ENCODE measurements at regions not wholly inside any gene's neighbourhood (a gene's known extent, or its start where the extent isn't known, plus 50 kb on each side); places are given as distances from the start of the nearest gene placed in this dataset.
A peak's percentile ranks its signal among the peaks of the same experiment; 100 is the strongest.
"Not testable (repeated sequence)": the region's sequence is repeated elsewhere in the genome, so short reads cannot be mapped to it uniquely, and the experiment has no call there.

DNA sequence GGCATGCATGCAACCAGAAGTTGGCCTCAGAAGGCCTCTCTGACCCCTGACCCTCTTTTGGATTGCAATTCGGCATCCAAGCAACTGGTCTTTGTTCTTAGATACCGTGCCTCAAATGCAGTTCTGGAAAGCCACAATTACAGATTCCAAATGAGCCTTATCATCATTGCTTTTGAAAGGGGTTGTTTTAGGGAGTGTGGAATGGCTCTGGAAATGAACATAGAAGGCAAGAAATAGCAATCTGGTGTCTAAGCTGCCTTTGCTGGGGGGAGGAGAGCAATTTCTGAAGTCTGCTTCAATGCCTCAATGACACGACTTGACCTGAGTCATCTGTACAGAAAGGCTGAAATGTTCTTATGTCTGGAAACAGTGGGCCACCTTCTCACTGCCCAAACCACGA is 250.1 kb downstream of the NUAK1 start:
- no peak for DNase-seq (ENCODE audit: low spot score)

DNA sequence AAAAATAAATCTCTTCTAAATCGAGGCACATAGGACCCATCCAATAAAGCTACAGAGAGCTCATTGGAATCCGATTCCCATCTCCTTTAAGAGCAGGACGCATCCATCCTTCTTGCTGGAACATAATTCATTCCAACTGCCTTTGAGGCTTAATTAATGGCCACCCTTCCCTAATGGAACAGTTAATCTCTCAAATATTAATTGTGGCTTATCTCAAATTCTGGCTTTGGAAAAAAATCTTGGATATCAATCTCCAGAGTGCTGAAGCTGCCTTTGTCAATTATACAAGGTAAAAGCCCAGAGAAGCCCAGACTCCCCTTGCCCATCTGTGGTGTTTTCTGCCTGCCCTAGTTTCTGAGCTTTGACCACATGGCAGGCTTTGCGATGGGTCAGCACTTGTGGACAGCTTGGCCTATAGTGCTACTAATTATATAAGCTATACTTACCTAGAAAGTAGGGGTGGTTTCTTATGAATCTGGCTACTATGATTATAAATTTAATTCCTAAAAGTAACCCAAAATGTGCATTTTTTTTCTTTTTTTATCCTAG is 246.3 kb downstream of the NUAK1 start:
- no peak for DNase-seq (ENCODE audit: low spot score)

DNA sequence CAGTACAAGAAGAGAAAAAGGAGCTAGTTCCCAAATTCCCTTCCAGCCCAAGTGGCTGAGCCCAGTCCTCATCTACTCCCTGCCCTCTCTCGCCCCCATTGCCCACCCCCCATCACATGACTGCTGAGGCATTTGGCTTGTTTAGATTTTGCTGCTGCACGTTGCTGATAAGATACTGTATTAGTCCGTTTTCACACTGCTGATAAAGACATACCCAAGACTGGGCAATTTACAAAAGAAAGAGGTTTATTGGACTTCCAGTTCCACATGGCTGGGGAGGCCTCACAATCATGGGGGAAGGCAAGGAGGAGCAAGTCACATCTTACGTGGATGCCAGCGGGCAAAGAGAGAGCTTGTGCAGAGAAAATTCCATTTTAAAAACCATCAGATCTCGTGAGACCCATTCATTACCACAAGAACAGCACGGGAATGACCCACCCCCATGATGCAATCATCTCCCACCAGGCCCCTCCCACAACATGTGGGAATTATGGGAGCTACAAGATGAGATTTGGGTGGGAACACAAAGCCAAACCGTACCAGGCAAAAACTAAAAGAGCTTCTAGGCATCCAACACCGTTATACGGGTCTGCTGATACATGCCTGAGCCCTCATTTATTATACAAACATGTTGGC is 243.4 kb downstream of the NUAK1 start:
- DNase-seq (ENCODE audit: low spot score) = not testable (repeated sequence)

DNA sequence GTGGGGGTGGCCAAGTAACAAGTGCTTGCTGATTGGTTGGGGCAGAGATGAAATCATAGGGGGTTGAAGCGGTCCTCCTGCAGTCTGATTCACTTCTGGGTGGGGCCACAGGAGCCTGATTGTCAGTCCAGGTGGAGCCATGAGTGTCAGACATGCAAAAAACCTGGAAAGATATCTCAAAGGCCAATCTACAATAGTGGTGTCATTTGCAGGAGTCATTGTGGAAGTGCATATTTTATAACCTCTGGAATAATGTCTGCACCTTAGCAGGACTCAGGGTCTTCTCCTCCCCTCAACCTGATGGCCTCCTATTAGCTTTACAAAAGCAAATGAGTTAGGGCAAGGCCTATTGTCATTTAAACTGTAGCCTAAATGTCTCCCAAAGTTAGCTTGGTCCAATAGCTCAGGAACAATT is 241.4 kb downstream of the NUAK1 start:
- DNase-seq (ENCODE audit: low spot score) = no peak

DNA sequence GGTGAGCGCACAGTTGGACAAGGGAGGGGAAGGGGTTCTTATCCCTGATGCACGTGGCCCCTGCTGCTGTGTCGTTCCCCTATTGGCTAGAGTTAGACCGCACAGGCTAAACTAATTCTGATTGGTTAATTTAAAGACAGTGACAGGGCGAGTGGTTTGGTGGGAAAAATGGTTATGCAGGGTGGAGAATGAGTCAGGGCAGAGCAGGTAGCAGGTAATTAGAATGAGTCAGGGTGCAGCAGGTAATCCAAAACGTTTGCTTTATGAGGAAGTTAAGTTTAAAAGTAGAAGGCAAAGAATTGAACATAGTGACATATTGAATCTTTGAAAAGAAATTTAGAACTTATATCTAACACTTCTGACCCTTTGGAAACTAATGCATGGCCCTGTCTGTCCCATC is 240.5 kb downstream of the NUAK1 start:
- not testable (repeated sequence) for DNase-seq (ENCODE audit: low spot score)

DNA sequence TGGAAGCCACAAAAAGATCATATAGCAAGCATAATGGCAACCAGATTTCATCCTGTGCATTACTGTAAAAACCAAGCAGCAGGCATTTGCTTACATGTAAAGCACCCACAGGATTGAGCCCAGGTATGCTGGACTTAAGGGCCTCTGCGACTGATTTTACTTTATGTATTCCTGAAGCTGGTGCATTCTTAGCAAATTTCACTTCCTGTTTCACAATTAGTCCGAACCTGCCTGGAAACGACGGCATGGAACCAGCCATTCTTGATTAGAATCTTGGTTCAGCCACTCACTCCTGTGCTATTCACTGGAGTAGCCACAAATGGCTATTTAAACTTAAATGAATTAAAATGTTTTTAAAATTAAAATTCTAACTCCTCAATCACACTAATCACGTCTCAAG is 239.2 kb downstream of the NUAK1 start:
- DNase-seq (ENCODE audit: low spot score) = no peak

DNA sequence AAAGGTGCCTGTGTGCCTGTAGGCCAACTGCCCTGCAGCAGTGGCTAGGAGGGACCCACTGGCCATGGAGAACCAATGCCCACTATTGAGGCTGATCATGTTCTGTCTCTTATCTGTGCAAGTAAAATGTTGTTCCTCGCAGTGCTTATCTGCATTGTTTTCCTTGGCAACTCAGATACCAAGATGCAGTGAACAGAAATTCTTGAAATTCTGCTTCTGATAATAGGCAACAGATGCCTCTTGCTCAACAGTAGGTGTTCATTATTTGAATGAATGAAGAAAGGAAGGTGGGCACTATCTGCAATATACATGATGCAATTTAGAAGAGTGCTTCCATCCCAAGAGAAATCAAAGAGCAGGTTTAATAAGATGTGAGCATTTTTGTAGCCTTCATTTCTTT is 232.2 kb downstream of the NUAK1 start:
- DNase-seq (ENCODE audit: low spot score) = no peak

DNA sequence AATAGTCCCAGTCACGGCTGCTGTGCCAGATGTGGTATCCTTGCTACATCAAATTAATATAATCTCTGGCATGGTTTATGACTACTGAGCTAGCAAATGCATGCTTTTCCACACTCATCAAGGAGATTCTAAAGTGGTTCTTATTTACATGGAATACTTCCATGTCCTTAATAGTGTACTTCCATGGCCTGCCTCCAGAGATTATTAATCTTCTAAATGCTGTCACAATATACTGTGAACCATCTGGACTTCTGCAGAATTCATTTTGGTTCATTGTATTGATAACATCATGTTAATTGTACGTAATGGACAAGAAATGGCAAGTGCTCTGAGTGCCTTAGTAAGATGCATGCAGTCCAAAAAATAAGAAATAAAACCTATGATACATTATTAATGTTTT is 230.8 kb downstream of the NUAK1 start:
- DNase-seq (ENCODE audit: low spot score) = no peak

DNA sequence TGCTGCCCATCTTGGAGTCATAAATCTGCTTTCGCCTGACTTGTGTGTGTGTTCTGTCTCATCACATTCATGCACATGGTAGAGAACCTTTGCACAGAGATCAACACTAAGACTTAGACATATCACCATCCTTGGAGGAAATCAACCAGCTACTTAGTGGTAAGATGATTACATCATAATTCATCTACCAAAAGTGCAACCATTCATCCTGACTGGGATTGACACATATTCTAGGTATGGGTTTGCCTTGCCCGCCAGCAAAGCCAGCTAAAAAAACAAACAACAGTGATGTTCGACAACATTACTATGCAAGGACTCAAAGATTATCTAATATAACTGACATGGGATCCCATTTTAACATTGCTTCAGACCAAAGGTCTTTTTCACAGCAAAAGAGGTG is 228.7 kb downstream of the NUAK1 start:
- DNase-seq (ENCODE audit: low spot score) = no peak

DNA sequence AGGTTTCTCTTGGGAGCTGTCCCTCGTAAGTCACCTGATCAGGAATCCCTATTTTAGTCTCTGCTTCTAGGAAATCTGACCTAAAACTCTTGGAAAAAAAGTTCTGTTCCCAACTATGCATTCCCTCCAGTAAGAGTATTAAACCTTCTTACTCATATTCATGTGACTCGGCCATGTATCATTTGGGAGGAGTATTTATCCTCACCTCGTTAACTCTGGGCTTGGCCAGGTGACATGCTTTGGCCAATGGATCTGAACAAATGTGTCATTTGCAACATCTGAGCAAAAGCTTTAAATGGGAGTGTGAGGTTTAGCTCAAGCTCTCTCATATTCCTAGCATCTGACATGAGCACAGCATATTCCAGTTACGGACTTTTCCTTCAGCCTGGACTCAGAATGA is 226.8 kb downstream of the NUAK1 start:
- DNase-seq (ENCODE audit: low spot score) = no peak

DNA sequence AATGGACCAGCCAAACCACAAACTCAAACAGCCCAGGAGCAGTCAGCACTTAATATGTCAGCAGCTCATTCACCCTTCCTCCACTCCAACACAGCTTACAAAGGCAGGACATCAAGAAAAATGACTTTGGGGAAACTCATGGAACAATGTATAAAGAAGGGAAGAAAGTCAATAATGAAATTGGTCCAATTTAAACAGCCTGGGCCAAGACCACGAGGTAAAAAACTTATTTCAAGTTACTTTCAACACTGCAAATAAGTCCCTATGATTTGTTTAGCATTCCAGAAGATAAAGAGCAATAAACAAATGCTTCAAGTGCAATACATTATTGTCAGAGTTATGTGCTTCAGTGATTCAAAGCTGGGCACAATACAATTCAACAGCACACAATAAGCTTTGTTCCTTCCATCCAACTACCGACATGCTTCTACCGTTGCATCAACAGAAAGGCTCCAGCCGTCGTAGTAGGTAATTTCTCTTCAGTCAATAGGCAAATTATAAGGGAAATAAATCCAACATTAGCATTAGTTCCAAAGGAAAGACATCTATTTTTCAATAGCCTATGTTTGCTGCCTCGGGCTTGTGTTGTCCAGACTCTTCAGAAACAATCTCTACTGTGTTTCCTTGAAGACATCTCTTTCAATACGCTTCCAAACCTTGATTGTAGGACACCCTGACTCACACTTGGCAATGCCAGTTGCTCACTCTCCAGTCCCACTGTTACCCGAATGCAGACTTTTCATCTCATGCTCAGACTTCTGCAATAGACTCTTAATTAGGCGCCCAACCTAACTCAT is 225.7 kb downstream of the NUAK1 start:
- no peak for DNase-seq (ENCODE audit: low spot score)

DNA sequence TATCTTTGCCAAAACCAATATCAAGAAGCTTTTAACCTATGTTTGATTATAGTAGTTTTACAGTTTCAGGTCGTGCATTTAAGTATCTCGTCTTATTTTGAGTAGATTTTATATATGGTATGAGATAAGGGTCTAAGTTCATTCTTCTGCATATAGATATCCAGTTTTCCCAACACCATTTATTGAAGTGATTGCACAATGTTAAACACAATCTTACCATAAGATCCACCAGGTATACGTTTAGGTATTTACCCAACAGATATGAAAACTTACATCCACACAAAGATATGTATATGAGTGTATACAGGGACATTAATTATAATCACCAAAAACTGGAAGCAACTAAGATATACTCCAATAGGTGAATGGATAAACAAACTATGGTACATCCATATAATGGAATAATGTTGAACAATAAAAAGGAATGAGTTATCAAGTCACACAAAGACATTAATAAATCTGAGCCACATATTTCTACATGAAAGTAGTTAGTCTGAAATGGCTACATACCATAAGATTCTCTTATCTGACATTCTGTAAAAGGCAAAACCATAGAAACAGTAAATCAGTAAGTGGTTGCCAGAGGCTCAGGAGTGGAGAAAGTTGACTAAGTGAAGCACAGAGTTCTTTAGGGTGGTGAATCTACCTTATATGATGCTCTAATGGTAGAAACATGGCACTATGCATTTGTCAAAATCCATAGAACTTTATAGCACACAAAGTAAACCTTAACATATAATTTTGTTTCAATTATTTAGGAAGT is 222.6 kb downstream of the NUAK1 start:
- no peak for DNase-seq (ENCODE audit: low spot score)

DNA sequence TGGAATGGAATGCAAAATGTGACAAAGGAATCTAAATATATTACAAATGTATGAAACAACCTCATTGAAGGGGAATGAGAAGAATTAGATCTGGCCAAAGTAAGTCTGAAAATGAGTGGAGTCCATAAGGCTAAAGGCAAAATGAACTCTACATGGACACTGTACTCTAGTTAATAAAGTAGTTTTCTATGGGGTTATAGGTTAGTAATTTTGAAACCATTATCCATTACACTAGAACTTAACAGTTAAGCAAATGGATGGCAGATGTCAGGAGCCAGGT is 222.1 kb downstream of the NUAK1 start:
- no peak for DNase-seq (ENCODE audit: low spot score)

DNA sequence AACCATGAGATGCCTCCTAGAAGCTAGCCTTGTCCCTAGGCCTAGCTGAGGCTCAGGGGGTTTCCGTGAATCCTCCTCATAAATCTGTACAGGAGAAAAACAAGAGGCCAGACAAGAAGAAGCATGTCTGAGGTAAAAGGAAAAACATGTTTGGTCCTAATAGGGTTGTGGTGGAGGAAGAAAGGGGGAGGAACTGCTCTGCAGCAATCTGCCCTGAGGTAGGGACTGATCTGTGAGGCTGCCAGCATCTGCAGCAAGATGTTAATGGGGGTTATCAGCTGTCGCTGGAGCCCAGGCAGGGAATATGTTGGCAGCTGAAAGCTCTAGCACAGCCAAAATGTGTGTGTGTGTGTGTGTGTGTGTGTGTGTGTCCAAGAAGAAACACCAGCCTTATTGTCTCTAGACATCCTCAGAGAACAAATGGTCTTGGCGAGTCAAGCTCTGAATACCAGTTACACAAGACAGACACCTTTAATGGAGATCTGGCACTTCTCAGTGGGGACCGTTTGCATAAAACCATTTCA is 218.5 kb downstream of the NUAK1 start:
- DNase-seq (ENCODE audit: low spot score) = no peak

DNA sequence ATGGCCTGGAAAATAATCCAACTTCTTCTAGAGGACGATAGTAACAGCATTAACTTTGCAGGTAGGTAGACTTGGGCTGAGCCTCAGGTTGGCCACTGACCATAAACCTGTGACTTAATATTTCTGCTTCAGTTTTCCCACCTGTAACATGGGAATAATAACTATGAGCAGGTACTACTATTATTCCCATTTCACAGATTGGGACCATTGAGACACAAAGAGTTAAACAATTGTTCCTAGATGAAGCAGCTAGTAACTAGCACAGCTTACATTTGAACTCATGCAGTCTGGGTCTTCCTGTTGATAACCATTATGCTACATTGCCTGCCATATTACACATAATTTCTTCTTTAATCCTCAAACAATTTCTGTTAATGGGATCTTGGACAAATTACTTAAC is 217.7 kb downstream of the NUAK1 start:
- DNase-seq (ENCODE audit: low spot score) = no peak

DNA sequence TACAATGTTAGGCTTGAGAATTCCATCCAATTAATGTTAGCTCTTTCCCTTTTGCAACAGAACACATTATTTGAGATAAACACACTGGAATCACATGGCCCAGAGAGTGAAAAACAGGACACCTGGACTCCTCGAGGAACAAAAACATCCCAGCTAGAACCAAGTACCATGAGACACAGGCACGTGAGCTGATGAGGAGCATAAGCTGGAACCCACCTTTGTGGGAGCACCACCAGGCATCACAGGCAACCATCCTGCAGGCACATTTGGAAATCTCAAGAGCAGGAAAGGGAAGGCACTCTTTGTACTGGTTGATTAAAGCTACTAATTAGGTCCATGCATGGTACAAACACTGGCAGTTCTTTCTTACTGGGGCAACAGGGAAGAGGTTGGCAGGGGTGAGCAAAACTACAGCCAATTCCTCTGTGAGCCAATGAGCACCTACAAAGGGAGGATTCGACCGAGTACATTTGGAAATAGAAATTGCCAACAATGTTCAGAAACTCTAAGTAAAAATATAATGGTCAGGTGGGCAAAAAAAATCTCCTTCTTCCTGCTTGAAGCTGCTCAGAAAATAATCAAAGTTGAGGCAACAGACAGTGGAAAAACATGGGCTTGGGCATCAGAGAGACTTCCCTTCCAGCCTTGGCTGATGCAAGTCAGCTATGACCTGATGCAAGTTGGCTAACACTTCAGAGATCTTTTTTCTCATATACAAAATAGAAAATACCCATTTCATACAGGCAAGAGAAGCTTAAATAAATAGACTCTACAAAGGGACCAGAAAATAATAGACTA is 216.7 kb downstream of the NUAK1 start:
- no peak for DNase-seq (ENCODE audit: low spot score)

DNA sequence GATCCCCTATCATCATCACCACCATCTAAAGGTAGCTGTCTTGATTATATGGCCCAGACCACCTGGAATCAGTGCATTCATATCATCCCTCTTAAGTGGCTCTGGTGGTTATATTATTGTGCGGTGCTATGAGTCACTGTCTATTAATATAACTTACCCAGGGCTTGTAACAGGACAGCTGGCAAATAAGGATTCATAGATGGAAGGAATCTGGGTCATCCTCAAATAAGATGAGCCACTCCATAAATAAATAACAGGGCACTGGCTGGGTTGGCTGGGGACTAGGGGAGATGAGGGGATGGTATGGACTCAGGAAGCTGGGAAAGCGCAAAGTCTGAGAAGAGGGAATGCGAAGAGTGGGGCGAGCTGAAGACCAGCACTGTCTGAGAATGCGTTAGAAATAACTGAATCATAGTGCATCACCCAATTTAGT is 216.1 kb downstream of the NUAK1 start:
- DNase-seq (ENCODE audit: low spot score) = peak; percentile 74

DNA sequence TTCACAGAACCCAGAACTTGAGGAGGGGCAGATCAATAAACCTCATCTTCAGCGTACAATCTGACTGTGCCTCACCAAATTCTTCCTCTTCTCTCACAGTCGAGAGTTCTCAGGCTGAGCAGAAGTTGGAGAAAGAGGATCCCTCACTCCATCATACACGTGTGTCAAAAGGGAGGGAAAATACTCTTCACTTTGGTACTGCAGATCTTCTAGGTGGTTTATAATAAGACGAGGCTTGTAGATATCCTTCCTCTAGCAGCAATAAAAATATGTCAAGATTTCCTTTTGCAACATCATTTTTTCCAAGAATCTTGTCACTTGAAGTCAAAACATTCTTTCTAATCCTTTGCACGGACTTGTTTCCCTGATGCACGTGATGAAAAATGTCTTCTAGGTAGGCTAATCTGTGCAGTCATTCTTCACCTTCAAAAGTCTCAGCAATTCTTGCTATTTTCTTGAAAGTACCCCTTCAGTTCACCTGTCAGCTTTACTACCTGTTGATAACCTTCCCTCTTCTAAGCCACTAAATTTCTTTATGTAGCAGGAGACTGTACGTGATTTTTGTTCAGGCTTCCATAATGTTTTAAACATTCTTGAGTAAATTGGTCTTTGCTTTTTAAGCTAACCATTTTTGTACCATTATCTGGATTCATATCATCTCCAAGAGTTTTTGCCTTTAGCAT is 214.1 kb downstream of the NUAK1 start:
- no peak for DNase-seq (ENCODE audit: low spot score)

DNA sequence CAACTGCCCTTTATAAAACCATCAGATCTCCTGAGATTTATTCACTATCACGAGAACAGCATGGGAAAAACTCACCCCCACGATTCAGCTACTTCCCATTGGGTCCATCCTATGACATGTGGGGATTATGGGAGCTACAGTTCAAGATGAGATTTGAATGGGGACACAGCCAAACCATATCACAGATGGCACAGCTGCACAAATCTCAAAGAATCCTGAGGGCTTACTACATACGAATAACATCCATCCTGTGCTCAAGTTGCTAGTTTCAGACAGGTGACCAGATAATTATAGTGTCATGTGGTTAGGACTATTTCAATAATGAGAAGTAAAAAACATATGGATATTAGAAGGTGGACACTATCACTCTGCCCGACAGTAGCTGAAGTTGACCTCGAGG is 211.2 kb downstream of the NUAK1 start:
- DNase-seq (ENCODE audit: low spot score) = no peak

DNA sequence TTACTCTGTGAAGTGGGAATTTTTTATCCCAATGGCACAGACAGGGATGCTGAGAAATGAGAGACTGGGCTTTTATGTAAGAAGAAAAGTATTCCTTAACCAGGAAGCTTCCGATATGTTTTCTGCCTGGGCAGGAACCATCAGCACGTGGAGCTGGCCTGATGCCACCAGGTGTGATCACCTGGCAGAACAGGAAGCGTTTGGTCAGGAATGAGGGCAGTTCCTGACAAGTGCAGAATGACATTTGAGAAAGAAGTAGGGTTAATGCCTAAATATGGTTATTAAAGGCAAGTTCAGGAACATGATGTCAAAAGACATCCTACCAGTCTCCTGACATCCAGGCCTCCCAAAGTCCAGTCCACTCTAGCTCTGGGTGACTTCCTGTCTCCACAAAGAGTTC is 210.3 kb downstream of the NUAK1 start:
- DNase-seq (ENCODE audit: low spot score) = no peak

DNA sequence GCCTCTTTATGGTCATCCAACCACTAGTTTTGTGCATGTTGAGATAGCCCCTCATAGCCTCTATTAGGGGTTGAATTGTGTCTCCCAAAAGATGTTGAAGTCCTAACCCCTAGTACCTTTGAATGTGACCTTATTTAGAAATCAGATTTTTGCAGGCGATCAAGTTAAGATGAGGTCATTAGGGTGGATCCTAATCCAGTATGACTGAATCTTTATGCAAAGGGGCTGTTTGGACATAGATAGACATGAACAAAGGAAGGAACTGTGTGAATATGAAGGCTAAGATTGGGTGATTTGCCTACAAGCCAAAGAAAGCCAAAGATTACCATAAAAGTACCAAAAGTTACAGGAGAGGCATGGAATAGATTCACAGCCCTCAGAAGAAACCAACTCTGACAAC is 209.6 kb downstream of the NUAK1 start:
- no peak for DNase-seq (ENCODE audit: low spot score)
